Keratinocyte (primary cell): ENCODE measurements at regions not wholly inside any gene's neighbourhood (a gene's known extent, or its start where the extent isn't known, plus 50 kb on each side); places are given as distances from the start of the nearest gene placed in this dataset.

Experiments used
- EZH2 ChIP-seq: IDR thresholded peaks from one replicate; pipeline ENCODE4 v1.6.1; 2012; ENCODE audit warnings: inconsistent platforms, mild to moderate bottlenecking, low read length, moderate library complexity
- TF ChIP-seq, protein P1 (sequence below), 3 experiments: IDR thresholded peaks in 1 of 3; conservative IDR thresholded peaks in 1 of 3; optimal IDR thresholded peaks in 1 of 3; 2 replicates in 2 of 3; 3 replicates in 1 of 3; pipeline versions ENCODE3 to v1.5.1; 2011; ENCODE audit warnings: low read length in 3 of 3, mild to moderate bottlenecking in 3 of 3, moderate library complexity in 2 of 3, control low read depth in 1 of 3, inconsistent platforms in 1 of 3; ENCODE audit not compliant: insufficient read depth in 2 of 3; ENCODE audit errors: extremely low read depth in 1 of 3

DNA sequence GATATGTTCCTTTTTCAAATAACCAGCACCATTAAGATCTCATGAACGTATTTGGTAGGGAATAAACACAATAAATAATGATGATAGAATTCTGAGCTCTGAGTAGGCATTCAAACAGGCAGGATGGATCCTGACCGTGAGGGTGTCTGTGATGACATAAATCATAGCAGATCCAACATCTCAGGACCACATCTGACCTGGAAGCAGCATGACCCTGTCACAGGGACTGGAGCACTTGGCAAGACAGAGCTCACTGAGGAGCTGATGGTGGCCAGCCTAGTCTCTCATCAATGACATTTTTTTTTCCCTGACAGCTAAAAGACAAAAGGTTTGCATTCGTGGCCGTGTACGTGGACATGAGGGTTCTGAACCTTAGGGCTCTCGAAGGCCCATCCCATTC lies 337.5 kb downstream of the NPIPA8 start:
- TF ChIP-seq, protein P1, sequence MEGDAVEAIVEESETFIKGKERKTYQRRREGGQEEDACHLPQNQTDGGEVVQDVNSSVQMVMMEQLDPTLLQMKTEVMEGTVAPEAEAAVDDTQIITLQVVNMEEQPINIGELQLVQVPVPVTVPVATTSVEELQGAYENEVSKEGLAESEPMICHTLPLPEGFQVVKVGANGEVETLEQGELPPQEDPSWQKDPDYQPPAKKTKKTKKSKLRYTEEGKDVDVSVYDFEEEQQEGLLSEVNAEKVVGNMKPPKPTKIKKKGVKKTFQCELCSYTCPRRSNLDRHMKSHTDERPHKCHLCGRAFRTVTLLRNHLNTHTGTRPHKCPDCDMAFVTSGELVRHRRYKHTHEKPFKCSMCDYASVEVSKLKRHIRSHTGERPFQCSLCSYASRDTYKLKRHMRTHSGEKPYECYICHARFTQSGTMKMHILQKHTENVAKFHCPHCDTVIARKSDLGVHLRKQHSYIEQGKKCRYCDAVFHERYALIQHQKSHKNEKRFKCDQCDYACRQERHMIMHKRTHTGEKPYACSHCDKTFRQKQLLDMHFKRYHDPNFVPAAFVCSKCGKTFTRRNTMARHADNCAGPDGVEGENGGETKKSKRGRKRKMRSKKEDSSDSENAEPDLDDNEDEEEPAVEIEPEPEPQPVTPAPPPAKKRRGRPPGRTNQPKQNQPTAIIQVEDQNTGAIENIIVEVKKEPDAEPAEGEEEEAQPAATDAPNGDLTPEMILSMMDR (optimal IDR thresholded peaks at IDR 0.05 in 1 of 3, IDR thresholded peaks at IDR 0.05 in 1 of 3, conservative IDR thresholded peaks at IDR 0.05 in 1 of 3; ENCODE audit: extremely low read depth in 1 of 3, insufficient read depth in 2 of 3, low read length in 3 of 3), result no peak
- no peak for TF ChIP-seq EZH2
